ENCODE measurements at regions not wholly inside any gene's neighbourhood (a gene's known extent, or its start where the extent isn't known, plus 50 kb on each side); places are given as distances from the start of the nearest gene placed in this dataset.

- TF ChIP-seq, protein P1, sequence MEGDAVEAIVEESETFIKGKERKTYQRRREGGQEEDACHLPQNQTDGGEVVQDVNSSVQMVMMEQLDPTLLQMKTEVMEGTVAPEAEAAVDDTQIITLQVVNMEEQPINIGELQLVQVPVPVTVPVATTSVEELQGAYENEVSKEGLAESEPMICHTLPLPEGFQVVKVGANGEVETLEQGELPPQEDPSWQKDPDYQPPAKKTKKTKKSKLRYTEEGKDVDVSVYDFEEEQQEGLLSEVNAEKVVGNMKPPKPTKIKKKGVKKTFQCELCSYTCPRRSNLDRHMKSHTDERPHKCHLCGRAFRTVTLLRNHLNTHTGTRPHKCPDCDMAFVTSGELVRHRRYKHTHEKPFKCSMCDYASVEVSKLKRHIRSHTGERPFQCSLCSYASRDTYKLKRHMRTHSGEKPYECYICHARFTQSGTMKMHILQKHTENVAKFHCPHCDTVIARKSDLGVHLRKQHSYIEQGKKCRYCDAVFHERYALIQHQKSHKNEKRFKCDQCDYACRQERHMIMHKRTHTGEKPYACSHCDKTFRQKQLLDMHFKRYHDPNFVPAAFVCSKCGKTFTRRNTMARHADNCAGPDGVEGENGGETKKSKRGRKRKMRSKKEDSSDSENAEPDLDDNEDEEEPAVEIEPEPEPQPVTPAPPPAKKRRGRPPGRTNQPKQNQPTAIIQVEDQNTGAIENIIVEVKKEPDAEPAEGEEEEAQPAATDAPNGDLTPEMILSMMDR (IDR thresholded peaks at IDR 0.05; ENCODE audit: insufficient read depth, low read length, severe bottlenecking), result no peak
- H3K36me3 ChIP-seq (ENCODE audit: control insufficient read depth, insufficient read depth, low read length), result no peaks in the 10 kb centered on the region
- no peak for FAIRE-seq
- peak; percentile 61 for DNase-seq (ENCODE audit: low read depth)
- no peak overlapping the region for H3K4me3 ChIP-seq (ENCODE audit: low read depth, low read length)
- H3K27me3 ChIP-seq (ENCODE audit: control insufficient read depth, insufficient read depth, low read length), result no peaks in the 10 kb centered on the region
Observed at GRCh38 chr2:150144546-150145298, 342.7 kb downstream of the RND3 start.

DNA sequence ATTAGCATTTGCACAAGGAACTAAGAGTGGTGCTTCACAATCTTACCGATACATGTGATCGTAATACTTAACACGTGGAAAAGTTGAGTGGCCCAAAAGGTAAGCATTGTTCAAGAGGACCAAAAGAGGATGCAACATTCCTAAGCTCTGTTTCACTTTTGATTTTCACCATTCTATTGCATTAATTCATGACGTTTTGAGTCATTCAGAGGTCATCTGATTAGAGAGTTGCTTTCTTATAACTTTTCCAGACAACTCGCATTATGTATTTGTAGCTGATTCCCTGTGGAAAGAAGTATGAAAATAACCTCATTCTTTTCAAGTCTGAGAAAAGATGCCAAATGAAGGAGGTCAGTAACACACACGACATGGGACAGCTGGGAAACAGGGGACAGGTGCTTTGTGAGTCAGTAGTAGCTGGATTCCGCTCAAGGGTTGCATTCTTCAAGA, 344.4 kb downstream of the RND3 start:
- Histone ChIP-seq H3K27me3 (ENCODE audit: control insufficient read depth, insufficient read depth, low read length) (no peaks in the 10 kb centered on the region), H3K4me3 (ENCODE audit: low read depth, low read length) (no peak overlapping the region)
- no peak for FAIRE-seq

GRCh38 chr2:150142561-150142960, 344.9 kb downstream of the RND3 start:
- H3K27me3 ChIP-seq (ENCODE audit: control insufficient read depth, insufficient read depth, low read length), result no peaks in the 10 kb centered on the region
- no peaks in the 10 kb centered on the region for H3K36me3 ChIP-seq (ENCODE audit: control insufficient read depth, insufficient read depth, low read length)
- FAIRE-seq, result no peak
- no peak overlapping the region for H3K4me3 ChIP-seq (ENCODE audit: low read depth, low read length)
- TF ChIP-seq, protein P1 (IDR thresholded peaks at IDR 0.05; ENCODE audit: insufficient read depth, low read length, severe bottlenecking), result no peak
- peak; percentile 98 for DNase-seq (ENCODE audit: low read depth)

More for the DNA sequence above, 344.4 kb downstream of the RND3 start:
- H3K36me3 ChIP-seq (ENCODE audit: control insufficient read depth, insufficient read depth, low read length), result no peaks in the 10 kb centered on the region
- TF ChIP-seq, protein P1 (IDR thresholded peaks at IDR 0.05; ENCODE audit: insufficient read depth, low read length, severe bottlenecking), result no peak
- DNase-seq (ENCODE audit: low read depth), result peak; percentile 90

DNA sequence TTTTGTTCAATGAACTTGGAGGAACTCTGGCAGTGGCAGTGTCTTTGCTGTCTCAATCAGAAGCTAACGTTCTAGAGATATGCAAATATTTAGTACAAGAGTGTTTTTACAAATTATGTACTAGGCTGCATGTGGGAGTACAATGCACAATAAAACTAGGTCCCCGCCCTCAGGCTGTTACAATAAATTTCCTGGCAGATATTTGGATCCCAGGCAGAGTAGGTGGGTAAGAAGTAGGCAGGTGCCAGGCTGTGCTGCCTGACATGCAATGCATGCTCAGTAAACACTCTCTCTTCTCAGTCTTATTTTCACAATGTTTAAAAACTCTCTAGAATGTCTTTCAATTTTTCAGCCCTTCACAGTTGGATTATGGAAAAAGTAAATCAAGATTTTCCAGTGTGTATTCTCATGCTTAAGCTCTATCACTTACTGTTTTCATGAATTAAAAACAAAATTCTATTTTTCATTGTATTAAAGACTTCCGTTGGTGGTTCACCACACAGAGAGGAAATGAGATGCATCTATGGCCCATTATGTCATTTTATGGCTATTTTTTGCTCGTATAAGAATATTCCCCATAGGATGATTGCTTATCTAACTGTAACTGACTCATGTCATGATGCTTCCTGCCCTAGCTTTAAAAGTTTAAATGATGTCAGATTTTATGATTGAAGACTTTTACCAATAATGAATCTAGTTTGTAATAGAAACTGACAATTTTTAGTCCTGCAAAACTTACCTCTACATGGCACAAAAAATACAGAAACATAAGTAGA, 346.1 kb downstream of the RND3 start:
- H3K4me3 ChIP-seq (ENCODE audit: low read depth, low read length), result no peak overlapping the region
- H3K27me3 ChIP-seq (ENCODE audit: control insufficient read depth, insufficient read depth, low read length), result no peaks in the 10 kb centered on the region
- peak; percentile 75 for DNase-seq (ENCODE audit: low read depth)
- no peak for FAIRE-seq
- TF ChIP-seq, protein P1 (IDR thresholded peaks at IDR 0.05; ENCODE audit: insufficient read depth, low read length, severe bottlenecking), result no peak
- H3K36me3 ChIP-seq (ENCODE audit: control insufficient read depth, insufficient read depth, low read length), result no peaks in the 10 kb centered on the region

DNA sequence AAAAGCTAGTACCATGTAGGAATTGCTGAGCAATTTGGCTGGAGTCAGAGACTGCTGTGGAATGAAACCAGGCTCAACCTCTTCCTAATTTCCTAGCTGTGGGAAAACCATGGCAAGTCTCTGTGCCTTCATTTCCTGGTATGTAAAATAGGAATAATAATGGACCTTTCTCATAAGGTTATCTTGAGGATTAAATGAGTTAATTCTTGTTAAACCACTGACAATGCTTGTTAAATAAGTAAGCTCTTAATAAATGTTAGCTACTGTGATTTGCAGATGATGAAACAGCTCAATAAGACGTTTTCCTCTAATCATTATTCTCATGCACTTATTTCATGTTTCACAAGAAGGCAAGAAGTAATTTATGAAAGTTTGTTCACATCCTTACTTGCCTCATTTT, 346.7 kb downstream of the RND3 start:
- no peak overlapping the region for H3K4me3 ChIP-seq (ENCODE audit: low read depth, low read length)
- DNase-seq (ENCODE audit: low read depth) (no peak), FAIRE-seq (no peak)
- no peaks in the 10 kb centered on the region for H3K36me3 ChIP-seq (ENCODE audit: control insufficient read depth, insufficient read depth, low read length)
- H3K27me3 ChIP-seq (ENCODE audit: control insufficient read depth, insufficient read depth, low read length), result no peaks in the 10 kb centered on the region
- TF ChIP-seq, protein P1 (IDR thresholded peaks at IDR 0.05; ENCODE audit: insufficient read depth, low read length, severe bottlenecking), result no peak

Data from bronchial epithelial cell (primary cell).